ENCODE measurements at regions not wholly inside any gene's neighbourhood (a gene's known extent, or its start where the extent isn't known, plus 50 kb on each side); places are given as distances from the start of the nearest gene placed in this dataset.

DNA sequence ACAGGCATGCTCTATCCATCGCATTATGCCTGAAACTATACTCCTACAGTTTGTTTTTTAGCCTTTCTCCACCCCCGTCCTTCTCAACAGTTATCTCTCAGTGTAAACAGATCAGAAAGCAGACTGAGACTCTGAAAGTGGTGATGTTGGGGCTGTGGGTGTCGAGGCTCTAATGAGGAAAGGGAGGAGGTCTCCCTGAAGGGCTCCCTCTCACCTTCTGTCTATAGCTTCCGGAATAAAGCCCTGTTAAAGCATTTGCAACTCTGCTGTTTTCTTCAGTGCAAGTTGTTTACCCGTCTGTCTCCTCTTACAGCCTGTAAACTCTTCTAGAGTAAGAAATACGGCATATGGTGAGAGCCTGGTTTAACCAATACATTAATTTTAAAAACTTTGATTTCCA, 136.7 kb upstream of the SYT4 start:
- TF ChIP-seq, protein P1, sequence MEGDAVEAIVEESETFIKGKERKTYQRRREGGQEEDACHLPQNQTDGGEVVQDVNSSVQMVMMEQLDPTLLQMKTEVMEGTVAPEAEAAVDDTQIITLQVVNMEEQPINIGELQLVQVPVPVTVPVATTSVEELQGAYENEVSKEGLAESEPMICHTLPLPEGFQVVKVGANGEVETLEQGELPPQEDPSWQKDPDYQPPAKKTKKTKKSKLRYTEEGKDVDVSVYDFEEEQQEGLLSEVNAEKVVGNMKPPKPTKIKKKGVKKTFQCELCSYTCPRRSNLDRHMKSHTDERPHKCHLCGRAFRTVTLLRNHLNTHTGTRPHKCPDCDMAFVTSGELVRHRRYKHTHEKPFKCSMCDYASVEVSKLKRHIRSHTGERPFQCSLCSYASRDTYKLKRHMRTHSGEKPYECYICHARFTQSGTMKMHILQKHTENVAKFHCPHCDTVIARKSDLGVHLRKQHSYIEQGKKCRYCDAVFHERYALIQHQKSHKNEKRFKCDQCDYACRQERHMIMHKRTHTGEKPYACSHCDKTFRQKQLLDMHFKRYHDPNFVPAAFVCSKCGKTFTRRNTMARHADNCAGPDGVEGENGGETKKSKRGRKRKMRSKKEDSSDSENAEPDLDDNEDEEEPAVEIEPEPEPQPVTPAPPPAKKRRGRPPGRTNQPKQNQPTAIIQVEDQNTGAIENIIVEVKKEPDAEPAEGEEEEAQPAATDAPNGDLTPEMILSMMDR (IDR thresholded peaks at IDR 0.05), result no peak
- TF ChIP-seq POLR2A (IDR thresholded peaks at IDR 0.05), result no peak

All from Peyer's patch (tissue), 4 donors.